Endothelial cell of umbilical vein (primary cell): ENCODE measurements at regions not wholly inside any gene's neighbourhood (a gene's known extent, or its start where the extent isn't known, plus 50 kb on each side); places are given as distances from the start of the nearest gene placed in this dataset.

Source experiments
- EZH2 ChIP-seq: IDR thresholded peaks from 2 replicates; pipeline ENCODE4 v1.6.1; 2012; ENCODE audit warnings: borderline replicate concordance, low read depth, mild to moderate bottlenecking, moderate library complexity, low read length, inconsistent platforms; ENCODE audit not compliant: severe bottlenecking
- FOS ChIP-seq: IDR thresholded peaks from 2 replicates; pipeline ENCODE4 v1.6.1; 2011; ENCODE audit warnings: mild to moderate bottlenecking, low read length, moderate library complexity, borderline replicate concordance; ENCODE audit not compliant: insufficient read depth
- JUN ChIP-seq: IDR thresholded peaks from 2 replicates; pipeline ENCODE4 v1.6.1; 2011; ENCODE audit warnings: borderline replicate concordance, low read depth; ENCODE audit not compliant: insufficient read length, insufficient read depth
- MYC ChIP-seq: IDR thresholded peaks from one replicate; pipeline ENCODE4 v1.6.1; 2011; ENCODE audit warnings: mild to moderate bottlenecking, low read depth, low read length
- POLR2AphosphoS5 ChIP-seq: IDR thresholded peaks from 2 replicates; pipeline ENCODE4 v1.6.1; 2012; ENCODE audit warnings: low read depth, mild to moderate bottlenecking, control low read depth, low read length, moderate library complexity; ENCODE audit not compliant: insufficient read depth
- TF ChIP-seq, protein P1 (sequence below), 2 donors: IDR thresholded peaks; 1 replicate in 1 of 2; 2 replicates in 1 of 2; pipeline ENCODE4 v1.5.1; 2011; ENCODE audit warnings: low read length in 2 of 2, mild to moderate bottlenecking in 2 of 2, moderate library complexity in 2 of 2, control low read depth in 1 of 2, inconsistent platforms in 1 of 2, low read depth in 1 of 2; ENCODE audit not compliant: insufficient read depth in 1 of 2; ENCODE audit errors: extremely low read depth in 1 of 2

DNA sequence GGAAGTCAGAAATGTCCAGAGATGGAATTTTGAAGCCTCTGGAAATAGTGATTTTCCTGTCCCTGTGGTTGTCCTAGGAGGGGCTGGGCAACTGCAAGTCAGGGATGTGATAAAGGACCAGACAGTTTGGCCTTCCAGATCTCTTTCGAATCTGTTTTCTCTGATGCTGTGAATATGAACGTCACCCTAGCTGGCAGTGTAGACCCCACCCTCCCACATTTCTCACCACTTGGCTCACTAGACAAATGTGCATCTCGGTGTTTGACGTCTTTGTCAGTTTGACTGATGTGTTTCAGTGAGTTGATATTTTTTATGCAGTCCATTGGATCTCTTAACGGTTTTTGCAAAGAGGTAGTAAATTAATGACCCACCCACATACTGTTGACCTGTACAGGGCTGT is 301.2 kb downstream of the TNS1 start:
- TF ChIP-seq, protein P1, sequence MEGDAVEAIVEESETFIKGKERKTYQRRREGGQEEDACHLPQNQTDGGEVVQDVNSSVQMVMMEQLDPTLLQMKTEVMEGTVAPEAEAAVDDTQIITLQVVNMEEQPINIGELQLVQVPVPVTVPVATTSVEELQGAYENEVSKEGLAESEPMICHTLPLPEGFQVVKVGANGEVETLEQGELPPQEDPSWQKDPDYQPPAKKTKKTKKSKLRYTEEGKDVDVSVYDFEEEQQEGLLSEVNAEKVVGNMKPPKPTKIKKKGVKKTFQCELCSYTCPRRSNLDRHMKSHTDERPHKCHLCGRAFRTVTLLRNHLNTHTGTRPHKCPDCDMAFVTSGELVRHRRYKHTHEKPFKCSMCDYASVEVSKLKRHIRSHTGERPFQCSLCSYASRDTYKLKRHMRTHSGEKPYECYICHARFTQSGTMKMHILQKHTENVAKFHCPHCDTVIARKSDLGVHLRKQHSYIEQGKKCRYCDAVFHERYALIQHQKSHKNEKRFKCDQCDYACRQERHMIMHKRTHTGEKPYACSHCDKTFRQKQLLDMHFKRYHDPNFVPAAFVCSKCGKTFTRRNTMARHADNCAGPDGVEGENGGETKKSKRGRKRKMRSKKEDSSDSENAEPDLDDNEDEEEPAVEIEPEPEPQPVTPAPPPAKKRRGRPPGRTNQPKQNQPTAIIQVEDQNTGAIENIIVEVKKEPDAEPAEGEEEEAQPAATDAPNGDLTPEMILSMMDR (IDR thresholded peaks at IDR 0.05; ENCODE audit: extremely low read depth in 1 of 2, insufficient read depth in 1 of 2, low read depth in 1 of 2, low read length in 2 of 2) = no peak
- no peak for TF ChIP-seq POLR2AphosphoS5
- TF ChIP-seq FOS = no peak
- TF ChIP-seq EZH2 = no peak
- no peak for TF ChIP-seq JUN
- TF ChIP-seq MYC = no peak
